ENCODE measurements at regions not wholly inside any gene's neighbourhood (a gene's known extent, or its start where the extent isn't known, plus 50 kb on each side); places are given as distances from the start of the nearest gene placed in this dataset.

- peaks cover 0 to 2% (median 0%) of the 10 kb centered on the region in 3 donors for H3K9me3 ChIP-seq (ENCODE audit: control insufficient read depth in 3 of 3, low read length in 3 of 3)
- no peak overlapping the region for H3K9ac ChIP-seq (ENCODE audit: low read depth in 1 of 3, low read length in 3 of 3)
- H3K27me3 ChIP-seq (ENCODE audit: control insufficient read depth in 3 of 3, insufficient read depth in 3 of 3, low read length in 3 of 3): no peaks in the 10 kb centered on the region
- no peaks in the 10 kb centered on the region for H3K4me1 ChIP-seq (ENCODE audit: control insufficient read depth in 3 of 3, insufficient read depth in 3 of 3, low read length in 3 of 3)
- H3K4me3 ChIP-seq (ENCODE audit: low read length in 3 of 3): no peak overlapping the region
- no peak overlapping the region for H3K27ac ChIP-seq (ENCODE audit: low read depth, low read length)
- no peaks in the 10 kb centered on the region for H3K36me3 ChIP-seq (ENCODE audit: control insufficient read depth in 3 of 3, insufficient read depth in 3 of 3, low read length in 3 of 3)
Observed at GRCh38 chr1:222921945-222922344, 107.1 kb downstream of the DISP1 start.

- H3K4me1 ChIP-seq (ENCODE audit: control insufficient read depth in 3 of 3, insufficient read depth in 3 of 3, low read length in 3 of 3): peaks cover 0 to 5% (median 4%) of the 10 kb centered on the region in 3 donors
- H3K9ac ChIP-seq (ENCODE audit: low read depth in 1 of 3, low read length in 3 of 3): no peak overlapping the region
- no peaks in the 10 kb centered on the region for H3K9me3 ChIP-seq (ENCODE audit: control insufficient read depth in 3 of 3, low read length in 3 of 3)
- no peaks in the 10 kb centered on the region for H3K27me3 ChIP-seq (ENCODE audit: control insufficient read depth in 3 of 3, insufficient read depth in 3 of 3, low read length in 3 of 3)
- H3K4me3 ChIP-seq (ENCODE audit: low read length in 3 of 3): no peak overlapping the region
- no peaks in the 10 kb centered on the region for H3K36me3 ChIP-seq (ENCODE audit: control insufficient read depth in 3 of 3, insufficient read depth in 3 of 3, low read length in 3 of 3)
- H3K27ac ChIP-seq (ENCODE audit: low read depth, low read length): no peak overlapping the region
Observed at GRCh38 chr1:222923506-222923905, 108.7 kb downstream of the DISP1 start.

- no peaks in the 10 kb centered on the region for H3K36me3 ChIP-seq (ENCODE audit: control insufficient read depth in 3 of 3, insufficient read depth in 3 of 3, low read length in 3 of 3)
- no peaks in the 10 kb centered on the region for H3K9me3 ChIP-seq (ENCODE audit: control insufficient read depth in 3 of 3, low read length in 3 of 3)
- no peak overlapping the region for H3K27ac ChIP-seq (ENCODE audit: low read depth, low read length)
- no peak overlapping the region for H3K4me3 ChIP-seq (ENCODE audit: low read length in 3 of 3)
- H3K4me1 ChIP-seq (ENCODE audit: control insufficient read depth in 3 of 3, insufficient read depth in 3 of 3, low read length in 3 of 3): peaks cover 0 to 5% (median 4%) of the 10 kb centered on the region in 3 donors
- no peak overlapping the region for H3K9ac ChIP-seq (ENCODE audit: low read depth in 1 of 3, low read length in 3 of 3)
- no peaks in the 10 kb centered on the region for H3K27me3 ChIP-seq (ENCODE audit: control insufficient read depth in 3 of 3, insufficient read depth in 3 of 3, low read length in 3 of 3)
Observed at GRCh38 chr1:222924136-222924706, 109.4 kb downstream of the DISP1 start.

- Histone ChIP-seq H3K27ac (ENCODE audit: low read depth, low read length) (no peak overlapping the region), H3K9me3 (ENCODE audit: control insufficient read depth in 3 of 3, low read length in 3 of 3) (no peaks in the 10 kb centered on the region), H3K9ac (ENCODE audit: low read depth in 1 of 3, low read length in 3 of 3) (no peak overlapping the region), H3K27me3 (ENCODE audit: control insufficient read depth in 3 of 3, insufficient read depth in 3 of 3, low read length in 3 of 3) (no peaks in the 10 kb centered on the region), H3K36me3 (ENCODE audit: control insufficient read depth in 3 of 3, insufficient read depth in 3 of 3, low read length in 3 of 3) (no peaks in the 10 kb centered on the region), H3K4me1 (ENCODE audit: control insufficient read depth in 3 of 3, insufficient read depth in 3 of 3, low read length in 3 of 3) (peaks cover 0 to 8% (median 5%) of the 10 kb centered on the region in 3 donors), H3K4me3 (ENCODE audit: low read length in 3 of 3) (no peak overlapping the region)
Observed at GRCh38 chr1:222926566-222926965, 111.7 kb downstream of the DISP1 start.

- Histone ChIP-seq H3K9me3 (ENCODE audit: control insufficient read depth in 3 of 3, low read length in 3 of 3) (no peaks in the 10 kb centered on the region), H3K4me1 (ENCODE audit: control insufficient read depth in 3 of 3, insufficient read depth in 3 of 3, low read length in 3 of 3) (peaks cover 0 to 8% (median 5%) of the 10 kb centered on the region in 3 donors), H3K27me3 (ENCODE audit: control insufficient read depth in 3 of 3, insufficient read depth in 3 of 3, low read length in 3 of 3) (no peaks in the 10 kb centered on the region), H3K27ac (ENCODE audit: low read depth, low read length) (no peak overlapping the region), H3K9ac (ENCODE audit: low read depth in 1 of 3, low read length in 3 of 3) (no peak overlapping the region), H3K4me3 (ENCODE audit: low read length in 3 of 3) (no peak overlapping the region), H3K36me3 (ENCODE audit: control insufficient read depth in 3 of 3, insufficient read depth in 3 of 3, low read length in 3 of 3) (no peaks in the 10 kb centered on the region)
Observed at GRCh38 chr1:222927031-222927430, 112.2 kb downstream of the DISP1 start.

- H3K4me3 ChIP-seq (ENCODE audit: low read length in 3 of 3): peak overlapping the region; percentile 49 to 65 (median 53)
- H3K27ac ChIP-seq (ENCODE audit: low read depth, low read length): peak overlapping the region; percentile 8
- no peaks in the 10 kb centered on the region for H3K36me3 ChIP-seq (ENCODE audit: control insufficient read depth in 3 of 3, insufficient read depth in 3 of 3, low read length in 3 of 3)
- H3K27me3 ChIP-seq (ENCODE audit: control insufficient read depth in 3 of 3, insufficient read depth in 3 of 3, low read length in 3 of 3): no peaks in the 10 kb centered on the region
- peak overlapping the region; percentile 42 to 66 (median 60) for H3K9ac ChIP-seq (ENCODE audit: low read depth in 1 of 3, low read length in 3 of 3)
- peaks cover 0 to 8% (median 5%) of the 10 kb centered on the region in 3 donors for H3K4me1 ChIP-seq (ENCODE audit: control insufficient read depth in 3 of 3, insufficient read depth in 3 of 3, low read length in 3 of 3)
- H3K9me3 ChIP-seq (ENCODE audit: control insufficient read depth in 3 of 3, low read length in 3 of 3): no peaks in the 10 kb centered on the region
Observed at GRCh38 chr1:222928212-222928611, 113.4 kb downstream of the DISP1 start.

- Histone ChIP-seq H3K27me3 (ENCODE audit: control insufficient read depth in 3 of 3, insufficient read depth in 3 of 3, low read length in 3 of 3) (no peaks in the 10 kb centered on the region), H3K27ac (ENCODE audit: low read depth, low read length) (no peak overlapping the region), H3K4me3 (ENCODE audit: low read length in 3 of 3) (no peak overlapping the region), H3K36me3 (ENCODE audit: control insufficient read depth in 3 of 3, insufficient read depth in 3 of 3, low read length in 3 of 3) (no peaks in the 10 kb centered on the region), H3K9me3 (ENCODE audit: control insufficient read depth in 3 of 3, low read length in 3 of 3) (no peaks in the 10 kb centered on the region), H3K4me1 (ENCODE audit: control insufficient read depth in 3 of 3, insufficient read depth in 3 of 3, low read length in 3 of 3) (peaks cover 0 to 8% (median 5%) of the 10 kb centered on the region in 3 donors), H3K9ac (ENCODE audit: low read depth in 1 of 3, low read length in 3 of 3) (no peak overlapping the region)
Observed at GRCh38 chr1:222930070-222930469, 115.2 kb downstream of the DISP1 start.

- H3K27ac ChIP-seq (ENCODE audit: low read depth, low read length): no peak overlapping the region
- no peaks in the 10 kb centered on the region for H3K36me3 ChIP-seq (ENCODE audit: control insufficient read depth in 3 of 3, insufficient read depth in 3 of 3, low read length in 3 of 3)
- H3K4me3 ChIP-seq (ENCODE audit: low read length in 3 of 3): no peak overlapping the region
- H3K4me1 ChIP-seq (ENCODE audit: control insufficient read depth in 3 of 3, insufficient read depth in 3 of 3, low read length in 3 of 3): peaks cover 0 to 8% (median 5%) of the 10 kb centered on the region in 3 donors
- H3K9ac ChIP-seq (ENCODE audit: low read depth in 1 of 3, low read length in 3 of 3): no peak overlapping the region
- H3K27me3 ChIP-seq (ENCODE audit: control insufficient read depth in 3 of 3, insufficient read depth in 3 of 3, low read length in 3 of 3): no peaks in the 10 kb centered on the region
- no peaks in the 10 kb centered on the region for H3K9me3 ChIP-seq (ENCODE audit: control insufficient read depth in 3 of 3, low read length in 3 of 3)
Observed at GRCh38 chr1:222931023-222931422, 116.2 kb downstream of the DISP1 start.

GRCh38 chr1:222933273-222933672, 118.4 kb downstream of the DISP1 start:
- no peaks in the 10 kb centered on the region for H3K9me3 ChIP-seq (ENCODE audit: control insufficient read depth in 3 of 3, low read length in 3 of 3)
- no peaks in the 10 kb centered on the region for H3K36me3 ChIP-seq (ENCODE audit: control insufficient read depth in 3 of 3, insufficient read depth in 3 of 3, low read length in 3 of 3)
- no peak overlapping the region for H3K9ac ChIP-seq (ENCODE audit: low read depth in 1 of 3, low read length in 3 of 3)
- H3K27ac ChIP-seq (ENCODE audit: low read depth, low read length): no peak overlapping the region
- no peaks in the 10 kb centered on the region for H3K27me3 ChIP-seq (ENCODE audit: control insufficient read depth in 3 of 3, insufficient read depth in 3 of 3, low read length in 3 of 3)
- no peak overlapping the region for H3K4me3 ChIP-seq (ENCODE audit: low read length in 3 of 3)
- peaks cover 0 to 4% (median under 1%) of the 10 kb centered on the region in 3 donors for H3K4me1 ChIP-seq (ENCODE audit: control insufficient read depth in 3 of 3, insufficient read depth in 3 of 3, low read length in 3 of 3)

GRCh38 chr1:222935239-222935900, 120.5 kb downstream of the DISP1 start:
- Histone ChIP-seq H3K4me1 (ENCODE audit: control insufficient read depth in 3 of 3, insufficient read depth in 3 of 3, low read length in 3 of 3) (peaks cover 0 to 4% (median 0%) of the 10 kb centered on the region in 3 donors), H3K9ac (ENCODE audit: low read depth in 1 of 3, low read length in 3 of 3) (no peak overlapping the region), H3K36me3 (ENCODE audit: control insufficient read depth in 3 of 3, insufficient read depth in 3 of 3, low read length in 3 of 3) (no peaks in the 10 kb centered on the region), H3K27ac (ENCODE audit: low read depth, low read length) (no peak overlapping the region), H3K27me3 (ENCODE audit: control insufficient read depth in 3 of 3, insufficient read depth in 3 of 3, low read length in 3 of 3) (no peaks in the 10 kb centered on the region), H3K9me3 (ENCODE audit: control insufficient read depth in 3 of 3, low read length in 3 of 3) (no peaks in the 10 kb centered on the region), H3K4me3 (ENCODE audit: low read length in 3 of 3) (no peak overlapping the region)
